Right atrium auricular region (tissue), 2 donors: ENCODE measurements at regions not wholly inside any gene's neighbourhood (a gene's known extent, or its start where the extent isn't known, plus 50 kb on each side); places are given as distances from the start of the nearest gene placed in this dataset.

ENCODE experiments used
- DNase-seq: peaks from one replicate; pipeline ENCODE4 v3.0.0-alpha.2; 2019; ENCODE audit warnings: low spot score
- H3K27ac ChIP-seq, 2 donors: fragments of 200-600 bp; sonication (generic); 1 replicate in 1 of 2; 2 replicates in 1 of 2; pipeline ENCODE4 v1.5.1; 2016 to 2019
- H3K27me3 ChIP-seq, 2 donors: fragments of 200-600 bp; sonication (generic); one replicate each; pipeline versions ENCODE4 v1.5.1 to v1.6.0; 2017 to 2019
- H3K36me3 ChIP-seq: fragments of 200-600 bp; sonication (generic); one replicate; pipeline ENCODE4 v1.5.1; 2016
- H3K4me1 ChIP-seq, 2 donors: fragments of 200-600 bp; sonication (generic); one replicate each; pipeline versions ENCODE4 v1.5.1 to v1.6.0; 2017 to 2019
- H3K4me3 ChIP-seq, 2 donors: fragments of 200-600 bp; sonication (generic); 1 replicate in 1 of 2; 2 replicates in 1 of 2; pipeline ENCODE4 v1.5.1; 2017 to 2019; ENCODE audit warnings: mild to moderate bottlenecking in 1 of 2, moderate library complexity in 1 of 2
- H3K9me3 ChIP-seq, 2 donors: fragments of 200-600 bp; sonication (generic); one replicate each; pipeline ENCODE4 v1.5.1; 2019
- CTCF ChIP-seq, 2 donors: fragments of 200-600 bp; sonication (generic); IDR thresholded peaks; one replicate each; pipeline ENCODE4 v1.5.1; 2019; ENCODE audit warnings: antibody characterized with exemption in 2 of 2

GRCh38 chr12:74285773-74286172, 251.9 kb upstream of the ATXN7L3B start:
- Histone ChIP-seq H3K36me3 (no peaks in the 10 kb centered on the region), H3K27ac (no peak overlapping the region), H3K4me3 (no peak overlapping the region), H3K27me3 (no peaks in the 10 kb centered on the region), H3K4me1 (no peaks in the 10 kb centered on the region), H3K9me3 (no peaks in the 10 kb centered on the region)
- no peak for DNase-seq
- no peak for TF ChIP-seq CTCF (IDR thresholded peaks at IDR 0.05)

- H3K4me1 ChIP-seq, result no peaks in the 10 kb centered on the region
- no peaks in the 10 kb centered on the region for H3K9me3 ChIP-seq
- no peak for DNase-seq
- H3K27me3 ChIP-seq, result no peaks in the 10 kb centered on the region
- no peak for TF ChIP-seq CTCF (IDR thresholded peaks at IDR 0.05)
- H3K27ac ChIP-seq, result no peak overlapping the region
- H3K36me3 ChIP-seq, result no peaks in the 10 kb centered on the region
- no peak overlapping the region for H3K4me3 ChIP-seq
Observed at GRCh38 chr12:74286254-74286653, 251.4 kb upstream of the ATXN7L3B start.

GRCh38 chr12:74292351-74293194, 245.1 kb upstream of the ATXN7L3B start:
- Histone ChIP-seq H3K27me3 (no peaks in the 10 kb centered on the region), H3K27ac (no peak overlapping the region), H3K9me3 (no peaks in the 10 kb centered on the region), H3K36me3 (no peaks in the 10 kb centered on the region), H3K4me3 (no peak overlapping the region), H3K4me1 (no peaks in the 10 kb centered on the region)
- DNase-seq, result no peak
- TF ChIP-seq CTCF (IDR thresholded peaks at IDR 0.05), result no peak

- Histone ChIP-seq H3K27me3 (no peaks in the 10 kb centered on the region), H3K9me3 (no peaks in the 10 kb centered on the region), H3K27ac (no peak overlapping the region), H3K36me3 (no peaks in the 10 kb centered on the region), H3K4me3 (no peak overlapping the region), H3K4me1 (no peaks in the 10 kb centered on the region)
- DNase-seq, result no peak
- no peak for TF ChIP-seq CTCF (IDR thresholded peaks at IDR 0.05)
Observed at GRCh38 chr12:74293689-74294131, 243.9 kb upstream of the ATXN7L3B start.

GRCh38 chr12:74317078-74317601, 220.5 kb upstream of the ATXN7L3B start:
- Histone ChIP-seq H3K27ac (no peak overlapping the region), H3K9me3 (no peaks in the 10 kb centered on the region), H3K4me3 (no peak overlapping the region), H3K4me1 (no peaks in the 10 kb centered on the region), H3K36me3 (no peaks in the 10 kb centered on the region), H3K27me3 (no peaks in the 10 kb centered on the region)
- no peak for DNase-seq
- TF ChIP-seq CTCF (IDR thresholded peaks at IDR 0.05), result peak in 1 of 2 donors; percentile 36
